Hindlimb muscle (tissue), 1 donor: ENCODE measurements at regions not wholly inside any gene's neighbourhood (a gene's known extent, or its start where the extent isn't known, plus 50 kb on each side); places are given as distances from the start of the nearest gene placed in this dataset.
"Not testable (repeated sequence)": the region's sequence is repeated elsewhere in the genome, so short reads cannot be mapped to it uniquely, and the experiment has no call there.

Experiments
- DNase-seq: peaks from one replicate; pipeline ENCODE4 v3.0.0-alpha.2; 2013

DNA sequence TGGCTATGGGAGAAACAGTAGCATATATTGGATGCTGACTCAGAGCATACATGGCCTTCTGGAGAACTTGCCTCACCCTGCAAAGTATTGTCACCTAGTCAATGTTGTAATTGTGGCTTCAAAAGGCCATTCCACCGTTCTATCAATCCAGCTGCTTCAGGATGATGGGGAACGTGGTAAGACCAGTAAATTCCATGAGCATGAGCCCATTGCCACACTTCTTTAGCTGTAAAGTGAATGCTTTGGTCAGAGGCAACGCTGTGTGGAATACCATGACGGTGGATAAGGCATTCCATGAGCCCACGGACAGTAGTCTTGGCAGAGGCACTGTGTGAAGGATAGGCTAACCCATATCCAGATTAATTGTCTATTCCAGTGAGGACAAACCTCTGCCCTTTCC, 1300.1 kb upstream of the ACVR2A start:
- DNase-seq, result no peak

DNA sequence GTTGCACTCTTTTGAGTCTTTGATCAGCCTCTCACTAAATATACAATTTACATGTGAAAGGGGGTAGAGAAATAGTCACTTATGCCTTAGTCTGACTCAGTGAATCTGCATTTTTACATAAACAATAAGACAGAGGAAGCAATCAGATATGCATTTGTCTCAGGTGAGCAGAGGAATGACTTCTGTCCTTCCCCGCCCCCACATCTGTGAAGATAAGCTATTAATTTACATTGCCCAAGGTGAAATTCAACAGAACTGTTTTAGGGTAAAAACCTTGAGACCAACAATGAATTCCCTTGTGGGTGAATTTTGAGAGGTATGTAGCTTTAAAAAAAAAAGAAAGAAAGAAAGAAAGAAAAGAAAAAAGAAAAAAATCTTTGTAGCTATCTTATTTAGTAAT, 1302.9 kb upstream of the ACVR2A start:
- DNase-seq, result no peak

GRCh38 chr2:146540271-146540932, 1304.4 kb upstream of the ACVR2A start:
- DNase-seq, result no peak

DNA sequence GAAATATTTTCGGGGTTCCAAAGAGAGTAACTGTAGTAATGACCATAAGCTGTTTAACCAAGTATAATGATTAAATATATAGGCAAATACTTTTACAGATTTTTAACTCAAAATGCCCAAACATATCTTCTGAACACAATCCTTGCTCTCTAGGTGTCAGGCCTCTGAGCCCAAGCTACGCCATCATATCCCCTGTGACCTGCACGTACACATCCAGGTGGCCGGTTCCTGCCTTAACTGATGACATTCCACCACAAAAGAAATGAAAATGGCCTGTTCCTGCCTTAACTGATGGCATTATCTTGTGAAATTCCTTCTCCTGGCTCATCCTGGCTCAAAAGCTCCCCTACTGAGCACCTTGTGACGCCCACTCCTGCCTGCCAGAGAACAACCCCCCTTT, 1305.1 kb upstream of the ACVR2A start:
- DNase-seq, result not testable (repeated sequence)

GRCh38 chr2:146537477-146537876, 1307.4 kb upstream of the ACVR2A start:
- no peak for DNase-seq

- no peak for DNase-seq
Measured at GRCh38 chr2:146532509-146533147, 1312.2 kb upstream of the ACVR2A start.

DNA sequence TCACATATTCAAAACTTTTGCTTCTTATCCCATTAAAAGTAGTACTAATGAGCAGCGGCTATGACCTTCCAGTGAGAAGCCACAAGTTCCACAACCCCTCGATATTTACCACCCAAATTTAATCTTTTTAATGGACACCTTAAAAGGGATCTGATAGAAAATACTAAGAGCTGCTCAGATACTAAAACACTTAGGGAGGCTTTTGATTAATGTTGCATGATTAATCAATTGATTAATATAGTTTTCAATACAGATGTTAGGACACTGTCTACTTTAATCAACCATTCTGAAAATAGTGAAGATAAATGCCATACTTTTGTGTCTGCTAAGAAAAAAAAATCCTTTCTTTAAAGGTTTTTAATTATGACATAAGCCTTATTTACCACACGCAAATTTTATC, 1312.8 kb upstream of the ACVR2A start:
- DNase-seq, result no peak

GRCh38 chr2:146530886-146531285, 1313.9 kb upstream of the ACVR2A start:
- DNase-seq, result no peak

DNA sequence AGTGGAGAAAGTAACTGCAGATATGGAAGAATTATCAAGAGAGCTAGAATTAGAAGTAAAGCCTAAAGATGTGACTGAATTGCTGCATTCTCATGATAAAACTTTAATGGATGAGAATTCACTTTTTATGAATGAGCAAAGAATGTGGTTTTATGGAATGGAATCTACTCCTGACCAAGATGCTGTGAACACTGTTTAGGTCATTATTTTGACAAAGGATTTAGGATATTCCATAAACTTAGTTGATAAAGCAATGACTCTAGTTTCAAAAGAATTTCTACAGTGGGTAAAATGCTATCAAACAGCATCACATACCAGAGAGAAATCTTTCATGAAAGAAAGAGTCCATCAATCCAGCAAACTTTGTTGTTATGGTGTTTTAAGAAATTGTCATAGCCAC, 1317.7 kb upstream of the ACVR2A start:
- DNase-seq, result no peak

DNA sequence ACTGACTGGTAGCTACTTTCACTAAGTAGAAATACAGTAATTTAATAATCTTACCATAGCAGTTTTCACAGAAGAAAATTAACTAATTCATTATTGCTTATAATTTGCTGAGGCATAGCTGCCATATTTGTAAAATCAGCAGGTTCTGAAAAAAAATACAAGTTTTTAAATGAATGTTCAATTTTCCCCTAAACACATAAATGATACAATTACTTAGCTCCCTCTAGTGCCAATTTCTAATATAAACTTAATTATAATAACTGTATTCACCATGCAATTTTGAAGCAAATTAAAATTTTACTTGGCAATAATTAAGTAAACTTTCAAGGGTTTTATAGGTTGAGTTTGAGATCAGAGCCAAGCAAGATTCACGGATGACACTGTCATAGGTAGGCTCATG, 1321.6 kb upstream of the ACVR2A start:
- DNase-seq, result no peak

DNA sequence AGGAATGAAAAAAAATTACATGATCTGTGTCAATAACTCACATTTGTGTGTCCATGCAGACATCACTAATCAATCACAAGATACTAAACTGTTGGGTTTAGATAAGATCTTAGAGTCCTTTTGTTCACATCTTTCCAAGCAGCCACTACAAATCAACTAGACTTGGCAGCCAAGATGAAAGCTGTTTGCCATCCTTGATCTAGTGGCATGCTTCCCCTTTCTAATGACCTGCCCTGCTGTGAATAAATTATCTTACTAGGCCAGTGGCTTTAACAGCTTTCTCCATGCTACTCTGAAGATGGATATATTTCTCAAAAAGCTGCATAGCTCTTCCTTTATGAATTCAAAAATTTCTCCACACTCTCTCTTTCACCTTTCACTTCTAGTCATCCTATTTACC, 1338.0 kb upstream of the ACVR2A start:
- no peak for DNase-seq

GRCh38 chr2:146503366-146503765, 1341.5 kb upstream of the ACVR2A start:
- no peak for DNase-seq

- DNase-seq, result no peak
Measured at GRCh38 chr2:146496248-146496647, 1348.6 kb upstream of the ACVR2A start.

DNA sequence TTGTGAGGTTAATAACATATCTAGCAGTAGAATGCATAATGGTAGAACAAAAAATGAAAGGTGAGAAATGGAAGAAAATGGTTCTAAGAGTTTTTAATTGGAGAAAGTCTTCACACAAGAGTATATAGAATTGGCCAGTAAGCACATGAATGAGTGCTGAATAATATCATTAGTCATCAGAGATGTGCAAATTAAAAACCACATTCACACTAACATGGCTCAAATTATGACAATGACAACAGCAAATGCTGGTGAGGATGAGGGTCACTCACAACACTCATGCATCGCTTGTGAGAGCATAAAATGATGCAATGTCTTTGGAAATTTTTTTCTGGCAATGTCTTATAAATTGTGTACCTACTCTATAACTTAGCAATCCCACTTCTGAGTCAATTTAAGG, 1355.4 kb upstream of the ACVR2A start:
- no peak for DNase-seq

GRCh38 chr2:146481629-146482028, 1363.2 kb upstream of the ACVR2A start:
- no peak for DNase-seq

DNA sequence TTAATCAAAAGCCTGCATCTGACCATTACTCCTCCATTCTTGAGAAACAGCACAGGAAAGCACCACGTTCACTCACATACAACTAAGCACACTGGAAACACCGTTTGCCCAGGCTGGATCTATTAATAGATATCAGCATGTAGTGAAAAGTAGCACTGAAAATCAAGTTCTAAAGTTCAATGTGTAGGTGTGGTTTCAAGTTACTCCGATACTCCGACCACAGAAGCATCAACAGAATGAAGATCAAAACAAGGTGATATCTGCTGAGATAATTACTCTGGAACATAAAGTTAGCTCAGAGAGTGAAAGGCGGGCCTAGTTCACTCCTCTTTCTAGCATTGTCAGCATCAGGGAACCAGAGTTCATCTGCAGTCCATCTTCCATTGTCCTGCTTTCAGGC, 1367.4 kb upstream of the ACVR2A start:
- no peak for DNase-seq

DNA sequence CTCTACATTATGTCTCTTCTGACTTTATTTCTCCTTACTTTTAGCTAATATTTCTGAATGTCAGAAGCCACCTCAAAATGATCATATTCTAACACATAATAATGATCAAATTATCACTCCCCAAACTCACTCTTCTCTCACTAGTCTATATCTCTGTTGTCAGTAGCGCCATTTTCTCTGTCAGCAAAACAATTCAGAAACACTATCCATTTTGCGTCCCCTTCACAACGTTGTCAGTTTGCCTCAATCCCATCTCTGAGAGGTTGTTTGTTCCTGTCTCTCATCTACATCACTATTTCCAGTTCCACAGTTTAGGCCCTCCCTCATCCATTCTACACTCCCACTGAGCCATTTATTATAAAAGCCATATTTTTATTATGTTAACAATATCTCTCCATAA, 1376.3 kb upstream of the ACVR2A start:
- no peak for DNase-seq

DNA sequence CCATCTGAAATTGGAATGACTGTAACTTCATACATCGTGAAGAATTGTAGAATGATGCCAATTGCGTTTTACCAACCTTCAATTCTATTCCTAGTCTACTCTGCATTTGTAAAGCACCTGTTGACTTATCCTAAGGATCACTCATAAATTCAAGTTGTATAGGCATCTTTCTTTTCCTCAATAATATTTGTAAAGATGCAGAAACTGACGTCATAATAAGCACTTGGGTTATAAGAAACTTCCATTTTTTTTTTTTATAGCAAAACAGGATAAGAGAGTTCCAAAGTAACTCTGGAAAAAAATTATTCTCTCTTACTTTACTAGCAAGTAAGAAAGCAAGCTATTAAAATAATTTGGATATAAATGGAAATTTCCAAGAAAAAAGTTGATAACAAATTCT, 1377.4 kb upstream of the ACVR2A start:
- no peak for DNase-seq

DNA sequence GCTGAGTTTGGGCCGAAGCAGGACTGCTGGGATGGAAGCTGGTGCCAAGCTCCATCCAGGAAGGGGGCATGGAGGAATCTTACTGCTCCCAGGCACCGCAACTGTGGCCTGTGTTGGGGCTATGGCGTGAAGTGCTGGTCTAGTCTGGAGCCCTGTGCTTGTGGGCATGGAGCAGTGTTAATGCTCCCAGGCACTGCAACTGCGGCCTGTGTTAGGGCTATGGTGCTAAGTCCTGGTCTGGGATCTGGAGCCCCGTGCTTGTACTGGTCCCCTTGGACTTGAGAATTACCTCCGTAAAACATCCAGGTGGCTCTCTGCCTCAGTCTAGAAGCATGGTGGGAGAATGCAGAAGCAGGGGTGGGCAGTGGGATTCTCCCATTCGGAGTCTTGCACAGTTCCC, 1379.4 kb upstream of the ACVR2A start:
- no peak for DNase-seq

- DNase-seq, result no peak
Measured at GRCh38 chr2:146461068-146461467, 1383.8 kb upstream of the ACVR2A start.

DNA sequence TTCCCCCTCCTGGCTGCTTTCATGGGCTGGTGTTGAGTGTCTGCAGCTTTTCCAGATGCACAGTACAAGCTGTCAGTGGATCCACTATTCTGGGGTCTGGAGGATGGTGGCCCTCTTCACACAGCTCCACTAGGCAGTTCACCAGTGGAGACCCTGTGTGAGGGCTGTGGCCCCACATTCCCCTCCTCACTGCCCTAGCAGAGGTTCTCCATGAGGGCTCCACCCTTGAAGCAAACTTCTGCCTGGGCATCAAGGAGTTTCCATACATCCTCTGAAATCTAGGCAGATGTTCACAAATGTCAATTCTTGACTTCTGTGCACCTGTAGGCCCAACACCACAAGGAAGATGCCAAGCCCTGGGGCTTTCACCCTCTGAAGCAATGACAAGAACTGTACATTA, 1386.2 kb upstream of the ACVR2A start:
- DNase-seq, result no peak

DNA sequence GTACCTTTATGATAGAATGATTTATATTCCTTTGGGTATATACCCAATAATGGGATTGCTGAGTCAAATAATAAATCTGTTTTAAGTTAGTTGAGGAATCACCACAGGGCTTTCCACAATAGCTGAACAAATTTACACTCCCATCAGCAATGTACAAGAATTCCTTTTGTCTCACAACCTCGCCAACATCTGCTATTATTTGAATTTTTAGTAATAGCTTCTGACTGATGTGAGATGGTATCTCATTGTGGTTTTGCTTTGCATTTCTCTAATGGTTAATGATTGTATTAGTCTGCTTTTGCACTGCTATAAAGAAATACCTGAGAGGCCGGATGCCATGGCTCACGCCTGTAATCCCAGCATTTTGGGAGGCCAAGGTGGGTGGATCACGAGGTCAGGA, 1387.6 kb upstream of the ACVR2A start:
- no peak for DNase-seq

DNA sequence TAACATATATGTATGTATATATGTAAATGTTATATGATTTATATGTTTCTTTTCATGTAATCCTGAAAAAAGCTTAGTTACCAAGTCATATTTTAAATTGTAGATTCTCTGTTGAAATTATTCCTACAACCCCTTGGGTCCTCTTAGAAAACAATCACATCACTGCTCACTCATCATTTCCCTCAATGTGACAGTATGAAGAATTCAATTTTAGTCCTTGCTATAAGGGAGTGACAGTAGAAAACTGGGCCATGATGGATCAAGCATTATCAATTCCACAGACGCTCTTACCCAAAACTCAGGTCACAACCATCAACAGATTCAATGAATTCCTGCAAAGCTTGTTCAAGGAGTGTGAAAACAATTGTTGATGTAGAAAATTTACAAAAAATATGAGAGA, 1389.5 kb upstream of the ACVR2A start:
- DNase-seq, result no peak

DNA sequence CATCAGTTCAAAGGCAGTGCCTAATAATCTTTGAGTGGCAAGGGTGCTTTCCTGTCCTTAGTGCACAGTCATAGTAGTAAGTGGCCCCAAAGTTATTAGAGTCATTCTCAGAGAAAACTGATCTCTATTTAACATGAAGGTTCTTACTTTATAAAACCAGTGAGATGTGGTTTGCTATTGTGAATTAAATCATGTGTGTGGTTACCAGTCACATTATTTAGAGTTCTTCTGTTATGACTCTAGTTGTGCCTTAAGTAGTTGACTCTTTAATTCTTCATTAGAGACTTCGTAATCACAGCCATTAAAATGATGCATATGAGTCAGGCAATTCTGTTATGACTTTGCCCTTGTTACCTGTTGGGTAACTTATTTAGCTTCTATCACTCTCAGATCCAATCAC, 1392.9 kb upstream of the ACVR2A start:
- DNase-seq, result no peak

- DNase-seq, result no peak
Measured at GRCh38 chr2:146450131-146450530, 1394.7 kb upstream of the ACVR2A start.
